Fibroblast of the aortic adventitia (primary cell): ENCODE measurements at regions not wholly inside any gene's neighbourhood (a gene's known extent, or its start where the extent isn't known, plus 50 kb on each side); places are given as distances from the start of the nearest gene placed in this dataset.

Source experiments
- DNase-seq: peaks from one replicate; pipeline ENCODE4 v3.0.0-alpha.2; 2010; ENCODE audit warnings: low read depth
- H3K4me3 ChIP-seq: 2 replicates; pipeline ENCODE4 v1.5.1; 2011; ENCODE audit warnings: low read depth, mild to moderate bottlenecking, control low read depth, low read length, moderate library complexity
- CTCF ChIP-seq: IDR thresholded peaks from 2 replicates; pipeline ENCODE4 v1.5.1; 2011; ENCODE audit warnings: mild to moderate bottlenecking, low read length, control low read depth, inconsistent platforms; ENCODE audit not compliant: insufficient read depth

- H3K4me3 ChIP-seq, result no peak overlapping the region
- DNase-seq, result no peak
- TF ChIP-seq CTCF, result no peak
Observed at GRCh38 chr16:64545768-64546167, 576.1 kb downstream of the CDH11 start.

DNA sequence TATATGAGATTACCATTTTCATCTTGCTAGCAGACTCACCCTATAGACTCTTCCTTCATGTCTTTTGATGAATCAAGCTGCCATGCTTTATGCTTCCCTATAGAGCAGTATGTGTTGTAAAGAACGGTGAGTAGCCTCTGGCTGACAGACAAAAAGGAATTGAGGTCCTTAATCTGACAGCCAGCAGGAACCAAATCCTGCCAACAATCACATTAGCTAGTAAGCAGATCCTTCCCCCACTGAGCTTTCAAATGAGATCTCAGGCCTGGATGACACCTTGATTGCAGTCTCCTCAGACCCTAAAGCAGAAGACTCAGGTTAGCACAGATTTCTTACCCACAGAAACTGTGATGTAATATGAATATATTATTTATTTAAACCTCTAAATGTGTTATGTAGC is 577.0 kb downstream of the CDH11 start:
- H3K4me3 ChIP-seq, result no peak overlapping the region
- no peak for DNase-seq
- no peak for TF ChIP-seq CTCF

- TF ChIP-seq CTCF, result no peak
- no peak overlapping the region for H3K4me3 ChIP-seq
- no peak for DNase-seq
Observed at GRCh38 chr16:64543441-64543840, 578.4 kb downstream of the CDH11 start.

GRCh38 chr16:64543031-64543430 is 578.8 kb downstream of the CDH11 start:
- no peak for TF ChIP-seq CTCF

DNA sequence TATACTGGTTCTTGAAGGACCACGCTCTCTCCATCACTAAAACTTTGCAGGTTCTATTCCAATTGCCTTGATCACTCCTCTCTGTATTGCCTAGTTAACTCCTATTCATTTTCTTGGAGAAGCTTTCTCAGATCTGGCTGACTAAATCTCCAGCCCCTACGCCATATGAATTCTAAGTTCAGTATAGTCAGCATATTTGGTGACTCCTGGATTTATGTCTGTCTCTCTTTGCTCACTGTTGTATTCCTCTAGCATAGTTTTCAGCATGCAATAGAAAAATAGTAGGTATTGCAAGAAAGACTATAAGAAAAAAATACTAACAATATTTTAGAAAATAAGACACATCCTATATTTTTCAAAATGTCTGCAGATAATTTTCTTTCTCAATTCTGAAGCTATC is 579.7 kb downstream of the CDH11 start:
- no peak overlapping the region for H3K4me3 ChIP-seq
- no peak for TF ChIP-seq CTCF
- no peak for DNase-seq

More at GRCh38 chr16:64543031-64543430, 578.8 kb downstream of the CDH11 start:
- DNase-seq, result no peak
- no peak overlapping the region for H3K4me3 ChIP-seq

GRCh38 chr16:64541621-64542020 is 580.2 kb downstream of the CDH11 start:
- no peak for TF ChIP-seq CTCF
- DNase-seq, result no peak

GRCh38 chr16:64540434-64540833 is 581.4 kb downstream of the CDH11 start:
- TF ChIP-seq CTCF, result no peak

More at GRCh38 chr16:64541621-64542020, 580.2 kb downstream of the CDH11 start:
- H3K4me3 ChIP-seq, result no peak overlapping the region

More at GRCh38 chr16:64540434-64540833, 581.4 kb downstream of the CDH11 start:
- no peak for DNase-seq
- H3K4me3 ChIP-seq, result no peak overlapping the region
